ENCODE measurements at regions not wholly inside any gene's neighbourhood (a gene's known extent, or its start where the extent isn't known, plus 50 kb on each side); places are given as distances from the start of the nearest gene placed in this dataset.

DNA sequence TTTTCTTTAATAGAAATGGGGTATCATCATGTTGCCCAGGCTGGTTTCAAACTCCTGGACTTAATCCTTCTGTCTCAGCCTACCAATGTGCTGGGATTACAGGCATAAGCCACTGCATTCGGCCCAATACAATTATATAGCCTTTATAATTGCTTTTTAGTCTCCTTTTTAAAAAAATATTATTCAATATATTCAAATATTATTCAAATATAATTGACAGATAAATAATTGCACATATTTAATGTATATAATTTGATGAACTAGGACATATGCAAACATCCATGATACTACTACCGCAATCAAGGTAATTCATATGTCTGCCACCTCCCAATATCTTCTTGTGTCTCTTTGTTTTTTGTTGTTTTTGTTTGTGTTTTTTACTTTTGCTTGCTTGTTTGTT is 894.2 kb upstream of the PTPRD start (continued):
- TF ChIP-seq, protein P1, sequence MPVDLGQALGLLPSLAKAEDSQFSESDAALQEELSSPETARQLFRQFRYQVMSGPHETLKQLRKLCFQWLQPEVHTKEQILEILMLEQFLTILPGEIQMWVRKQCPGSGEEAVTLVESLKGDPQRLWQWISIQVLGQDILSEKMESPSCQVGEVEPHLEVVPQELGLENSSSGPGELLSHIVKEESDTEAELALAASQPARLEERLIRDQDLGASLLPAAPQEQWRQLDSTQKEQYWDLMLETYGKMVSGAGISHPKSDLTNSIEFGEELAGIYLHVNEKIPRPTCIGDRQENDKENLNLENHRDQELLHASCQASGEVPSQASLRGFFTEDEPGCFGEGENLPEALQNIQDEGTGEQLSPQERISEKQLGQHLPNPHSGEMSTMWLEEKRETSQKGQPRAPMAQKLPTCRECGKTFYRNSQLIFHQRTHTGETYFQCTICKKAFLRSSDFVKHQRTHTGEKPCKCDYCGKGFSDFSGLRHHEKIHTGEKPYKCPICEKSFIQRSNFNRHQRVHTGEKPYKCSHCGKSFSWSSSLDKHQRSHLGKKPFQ (tag by site-specific recombination; IDR thresholded peaks at IDR 0.05), result no peak
- no peak for TF ChIP-seq ZNF707 (tag by site-specific recombination; IDR thresholded peaks at IDR 0.05)

DNA sequence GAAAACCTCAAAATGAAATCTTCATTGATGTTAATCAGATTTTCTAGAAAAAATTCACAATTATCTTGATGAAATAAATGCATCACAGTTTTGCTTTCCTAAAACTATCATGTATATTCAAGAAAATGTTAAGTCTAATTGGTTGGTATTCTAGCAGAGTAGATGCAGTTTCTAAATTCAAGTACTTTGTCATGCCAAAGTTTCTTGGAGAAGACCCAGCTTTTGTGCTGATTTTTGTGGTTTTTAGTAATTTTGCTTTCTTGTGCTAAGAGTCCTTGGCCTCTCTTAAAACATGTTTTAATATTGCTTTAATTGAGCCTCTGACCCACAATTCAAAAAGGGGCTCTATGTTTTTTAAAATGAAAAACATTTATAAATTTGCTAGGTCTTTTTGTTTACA is 924.8 kb upstream of the PTPRD start:
- TF ChIP-seq ZBTB7A (tag by site-specific recombination; IDR thresholded peaks at IDR 0.05; ENCODE audit: low read depth) (no peak), ZFHX2 (tag by site-specific recombination; conservative IDR thresholded peaks at IDR 0.05) (no peak), ZNF112 (tag by site-specific recombination; IDR thresholded peaks at IDR 0.05) (no peak), BCL11A (tag by site-specific recombination; IDR thresholded peaks at IDR 0.05; ENCODE audit: low read depth) (no peak), ZNF133 (tag by site-specific recombination; IDR thresholded peaks at IDR 0.05) (no peak), GLIS2 (tag by site-specific recombination; IDR thresholded peaks at IDR 0.05) (no peak), GLI2 (tag by site-specific recombination; IDR thresholded peaks at IDR 0.05; ENCODE audit: borderline replicate concordance, low read depth) (no peak), SP3 (tag by site-specific recombination; IDR thresholded peaks at IDR 0.05) (no peak), ZNF544 (tag by site-specific recombination; IDR thresholded peaks at IDR 0.05) (no peak), ZNF670 (tag by site-specific recombination; IDR thresholded peaks at IDR 0.05; ENCODE audit: low read depth) (no peak), ZNF830 (tag by site-specific recombination; IDR thresholded peaks at IDR 0.05; ENCODE audit: low read depth) (no peak), WT1 (tag by site-specific recombination; IDR thresholded peaks at IDR 0.05) (no peak), ZBTB17 (tag by site-specific recombination; IDR thresholded peaks at IDR 0.05) (no peak)
- TF ChIP-seq, protein P2, sequence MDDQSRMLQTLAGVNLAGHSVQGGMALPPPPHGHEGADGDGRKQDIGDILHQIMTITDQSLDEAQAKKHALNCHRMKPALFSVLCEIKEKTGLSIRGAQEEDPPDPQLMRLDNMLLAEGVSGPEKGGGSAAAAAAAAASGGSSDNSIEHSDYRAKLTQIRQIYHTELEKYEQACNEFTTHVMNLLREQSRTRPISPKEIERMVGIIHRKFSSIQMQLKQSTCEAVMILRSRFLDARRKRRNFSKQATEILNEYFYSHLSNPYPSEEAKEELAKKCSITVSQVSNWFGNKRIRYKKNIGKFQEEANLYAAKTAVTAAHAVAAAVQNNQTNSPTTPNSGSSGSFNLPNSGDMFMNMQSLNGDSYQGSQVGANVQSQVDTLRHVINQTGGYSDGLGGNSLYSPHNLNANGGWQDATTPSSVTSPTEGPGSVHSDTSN (CRISPR knock-in tag; IDR thresholded peaks at IDR 0.05), result no peak
- Histone ChIP-seq H3K9me3 (ENCODE audit: control insufficient read depth, insufficient read depth, low read depth, low read length) (no peaks in the 10 kb centered on the region), H3K4me1 (ENCODE audit: control insufficient read depth, insufficient read depth, low read length) (no peaks in the 10 kb centered on the region), H3K36me3 (ENCODE audit: control insufficient read depth in 2 of 2, insufficient read depth in 1 of 2, low read length in 2 of 2) (no peaks in the 10 kb centered on the region), H3K27ac (ENCODE audit: extremely low read depth, low read depth, low read length) (no peak overlapping the region), H3K4me3 (ENCODE audit: low read depth, low read length) (no peak overlapping the region)
- CTCF ChIA-PET, result no interaction called here
- POLR2A ChIA-PET, result no interaction called here

DNA sequence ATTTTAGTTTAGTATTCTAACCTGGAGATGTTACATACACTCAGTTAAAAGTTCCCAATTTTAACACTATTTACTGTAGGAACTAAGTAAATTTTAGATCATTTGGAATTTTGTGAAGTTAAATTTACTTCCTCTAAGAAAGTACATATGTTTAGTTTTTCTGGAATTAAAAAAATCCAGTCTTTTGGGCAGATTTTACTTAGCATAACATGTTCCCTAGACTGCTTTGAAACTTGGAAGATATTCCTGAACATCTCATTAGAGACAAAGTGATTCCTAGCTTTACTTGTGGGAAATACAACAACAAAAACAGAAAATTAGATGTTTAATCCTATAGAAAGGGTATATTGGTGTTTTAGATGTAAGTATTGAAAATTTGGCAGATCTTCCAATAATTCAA is 930.0 kb upstream of the PTPRD start:
- TF ChIP-seq ZNF830 (tag by site-specific recombination; IDR thresholded peaks at IDR 0.05; ENCODE audit: low read depth), result no peak
- TF ChIP-seq ZNF837 (tag by site-specific recombination; IDR thresholded peaks at IDR 0.05), result no peak
- TF ChIP-seq ZBTB48 (tag by site-specific recombination; IDR thresholded peaks at IDR 0.05), result no peak
- TF ChIP-seq ZNF221 (tag by site-specific recombination; IDR thresholded peaks at IDR 0.05; ENCODE audit: borderline replicate concordance), result no peak
- Histone ChIP-seq H3K9me3 (ENCODE audit: control insufficient read depth, insufficient read depth, low read depth, low read length) (no peaks in the 10 kb centered on the region), H3K4me3 (ENCODE audit: low read depth, low read length) (no peak overlapping the region), H3K36me3 (ENCODE audit: control insufficient read depth in 2 of 2, insufficient read depth in 1 of 2, low read length in 2 of 2) (no peaks in the 10 kb centered on the region), H3K27ac (ENCODE audit: extremely low read depth, low read depth, low read length) (no peak overlapping the region), H3K4me1 (ENCODE audit: control insufficient read depth, insufficient read depth, low read length) (no peaks in the 10 kb centered on the region)
- POLR2A ChIA-PET, result no interaction called here
- CTCF ChIA-PET, result no interaction called here

DNA sequence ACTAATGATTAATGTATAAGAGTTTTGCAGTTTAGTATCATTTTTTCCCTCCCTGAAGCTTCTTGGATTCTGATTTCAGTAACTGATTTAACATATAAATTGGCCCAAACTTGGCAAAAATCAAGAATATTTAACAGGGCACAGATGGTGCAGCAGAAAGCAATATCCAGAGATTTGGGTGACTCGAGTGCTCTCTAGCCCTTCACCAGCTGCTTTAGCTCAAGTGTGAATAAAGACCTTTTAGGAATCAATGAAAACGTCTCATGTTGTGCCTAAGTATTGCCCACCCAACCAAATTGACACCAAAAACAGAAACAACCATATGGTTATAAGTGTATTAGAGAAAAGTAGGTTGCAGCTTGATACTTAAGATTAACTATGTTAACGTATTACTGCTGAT is 933.4 kb upstream of the PTPRD start:
- H3K27ac ChIP-seq (ENCODE audit: extremely low read depth, low read depth, low read length), result no peak overlapping the region
- CTCF ChIA-PET, result no interaction called here
- H3K9me3 ChIP-seq (ENCODE audit: control insufficient read depth, insufficient read depth, low read depth, low read length), result no peaks in the 10 kb centered on the region
- H3K36me3 ChIP-seq (ENCODE audit: control insufficient read depth in 2 of 2, insufficient read depth in 1 of 2, low read length in 2 of 2), result no peaks in the 10 kb centered on the region
- POLR2A ChIA-PET, result no interaction called here
- H3K4me1 ChIP-seq (ENCODE audit: control insufficient read depth, insufficient read depth, low read length), result no peaks in the 10 kb centered on the region
- no peak overlapping the region for H3K4me3 ChIP-seq (ENCODE audit: low read depth, low read length)
- no peak for TF ChIP-seq IKZF3 (tag by site-specific recombination; IDR thresholded peaks at IDR 0.05)
- TF ChIP-seq KLF1 (tag by site-specific recombination; IDR thresholded peaks at IDR 0.05), result no peak
- TF ChIP-seq GLIS1 (tag by site-specific recombination; IDR thresholded peaks at IDR 0.05), result no peak
- TF ChIP-seq ZFP69B (tag by site-specific recombination; IDR thresholded peaks at IDR 0.05), result no peak
- no peak for TF ChIP-seq ZNF561 (tag by site-specific recombination; IDR thresholded peaks at IDR 0.05; ENCODE audit: borderline replicate concordance)
- no peak for TF ChIP-seq ZNF701 (tag by site-specific recombination; IDR thresholded peaks at IDR 0.05)

All from HEK293 (cell line).